ENCODE measurements at regions not wholly inside any gene's neighbourhood (a gene's known extent, or its start where the extent isn't known, plus 50 kb on each side); places are given as distances from the start of the nearest gene placed in this dataset.
A peak's percentile ranks its signal among the peaks of the same experiment; 100 is the strongest.
"Not testable (repeated sequence)": the region's sequence is repeated elsewhere in the genome, so short reads cannot be mapped to it uniquely, and the experiment has no call there.

DNA sequence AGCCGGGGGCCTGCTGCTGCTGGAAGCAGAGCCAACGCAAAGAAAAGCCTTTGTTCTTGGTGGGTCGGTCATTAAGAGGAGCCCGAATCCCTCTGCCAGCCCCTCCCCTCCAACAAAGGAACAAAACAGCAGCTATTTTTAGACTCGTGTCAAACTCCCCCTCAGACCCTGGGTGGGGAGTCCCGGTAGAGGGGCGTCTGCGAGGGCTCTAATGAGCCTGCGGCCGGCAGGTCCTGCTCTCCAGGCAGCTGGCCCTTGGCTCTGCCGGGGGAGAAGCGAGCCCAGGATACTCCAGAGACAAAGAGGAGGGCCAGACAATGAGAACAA lies 114.0 kb downstream of the LHX2 start:
- DNase-seq (ENCODE audit: low spot score) = no peak

DNA sequence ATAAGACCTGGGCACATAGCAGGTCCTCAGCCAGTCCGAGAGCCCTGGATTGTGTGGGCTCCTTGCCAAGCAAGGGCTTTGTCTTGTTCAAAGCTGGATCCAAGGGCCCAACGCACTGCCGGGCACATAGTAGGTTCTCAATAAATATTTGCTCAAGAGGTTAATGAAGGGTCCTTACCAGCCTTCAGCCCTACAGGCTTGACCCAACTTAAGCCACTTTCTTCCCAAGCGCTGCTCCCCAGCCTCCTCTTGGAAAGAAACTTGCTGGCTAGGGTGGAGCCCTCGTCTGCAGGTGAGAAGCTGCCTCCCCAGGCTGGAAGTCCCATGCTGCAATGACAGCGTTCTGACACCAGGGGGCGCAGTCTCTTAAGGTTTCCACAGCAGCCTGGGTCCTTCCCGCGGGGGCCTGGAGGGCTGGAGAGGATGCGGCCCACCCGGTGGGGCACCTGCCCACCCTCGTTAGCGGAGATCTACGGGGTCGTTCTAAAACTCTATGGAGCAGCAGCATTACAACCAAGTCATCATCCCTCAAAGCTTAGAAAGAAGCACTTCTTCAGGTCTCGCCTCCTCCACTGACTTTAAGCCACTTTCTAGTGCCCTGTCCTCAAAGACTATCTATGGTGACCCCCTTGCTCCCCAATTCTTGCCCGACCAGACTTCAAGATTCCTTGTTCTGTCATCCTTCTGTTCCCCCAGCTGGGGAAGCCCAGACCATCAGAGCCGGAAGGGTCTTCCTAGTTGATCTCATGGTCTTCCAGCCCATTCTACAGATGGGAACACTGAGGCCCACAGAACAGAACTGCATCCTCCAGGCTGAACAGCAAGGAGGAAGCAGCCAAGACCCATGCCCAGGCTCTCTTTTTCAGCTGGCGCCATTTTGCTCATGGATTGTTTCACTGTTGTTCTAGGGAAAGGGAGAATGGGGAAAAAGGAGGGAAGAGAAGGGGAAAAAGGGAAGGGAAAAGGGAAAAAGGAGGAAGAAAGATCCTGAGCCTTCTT lies 115.4 kb downstream of the LHX2 start:
- peak; percentile 83 for DNase-seq (ENCODE audit: low spot score)

DNA sequence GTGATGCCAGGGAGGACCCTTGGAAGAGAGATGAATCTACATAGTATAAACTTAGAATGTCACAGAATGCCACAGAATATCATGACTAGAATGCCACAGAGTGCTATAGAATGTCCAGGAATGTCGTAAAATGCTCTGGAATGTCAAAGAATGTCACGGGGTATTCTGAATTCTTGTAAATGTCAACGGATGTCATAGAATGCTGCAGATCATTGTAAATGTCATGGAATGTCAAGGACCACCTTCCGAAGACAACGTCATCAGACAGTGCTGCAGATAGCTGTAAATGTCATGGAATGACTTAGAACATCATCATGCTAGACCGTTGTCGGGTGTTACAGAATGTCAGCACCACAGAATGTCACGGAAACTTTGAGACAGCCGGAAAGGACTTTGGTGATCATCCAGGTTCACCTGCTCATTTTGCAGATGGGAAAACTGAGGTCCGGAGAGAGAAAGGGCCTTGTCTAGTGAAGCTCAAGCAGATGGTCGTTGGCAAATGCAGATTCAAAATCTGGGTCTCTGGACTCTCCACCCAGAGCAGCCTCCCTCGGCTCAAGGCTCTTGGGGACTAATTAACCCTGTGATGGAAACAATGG lies 117.1 kb downstream of the LHX2 start:
- DNase-seq (ENCODE audit: low spot score) = no peak

DNA sequence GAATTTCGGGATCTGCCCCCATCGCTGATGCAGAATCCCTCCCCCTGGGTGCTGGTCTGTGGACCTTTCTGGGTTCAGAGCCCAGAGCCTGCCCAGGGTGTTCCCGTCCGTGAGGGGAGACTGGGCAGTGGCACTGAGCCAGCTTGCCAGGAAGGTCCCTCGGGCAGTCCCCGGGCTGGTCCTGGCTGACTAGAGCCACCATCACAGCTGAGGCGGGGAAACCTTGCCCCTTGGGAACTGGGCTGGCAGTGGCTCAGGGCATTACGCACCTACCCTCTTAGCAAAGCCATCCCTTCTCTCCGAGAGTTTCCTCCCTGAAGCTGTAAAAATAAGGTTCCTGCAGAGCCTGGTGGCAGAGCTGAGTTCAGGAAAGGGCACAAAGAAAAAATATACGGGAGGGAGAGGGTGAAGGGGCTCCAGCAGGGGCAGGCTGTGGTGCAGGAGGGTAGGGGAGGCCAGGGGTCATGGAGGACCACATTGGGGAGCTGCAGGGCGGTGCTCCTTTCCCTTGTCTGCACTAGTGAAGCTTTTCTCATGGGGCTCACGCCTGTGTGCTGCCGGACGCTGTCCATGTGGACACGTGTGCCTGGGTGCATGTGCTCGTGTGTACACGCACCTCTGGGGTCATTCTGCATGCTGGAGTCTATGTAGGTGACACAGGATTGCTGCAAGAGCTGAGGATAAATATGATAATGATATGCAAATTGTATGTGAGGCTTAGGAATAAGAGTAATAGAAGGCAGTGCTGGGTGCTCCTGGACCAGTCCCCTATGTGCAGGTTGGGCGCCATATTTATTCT lies 118.9 kb downstream of the LHX2 start:
- DNase-seq (ENCODE audit: low spot score) = no peak

DNA sequence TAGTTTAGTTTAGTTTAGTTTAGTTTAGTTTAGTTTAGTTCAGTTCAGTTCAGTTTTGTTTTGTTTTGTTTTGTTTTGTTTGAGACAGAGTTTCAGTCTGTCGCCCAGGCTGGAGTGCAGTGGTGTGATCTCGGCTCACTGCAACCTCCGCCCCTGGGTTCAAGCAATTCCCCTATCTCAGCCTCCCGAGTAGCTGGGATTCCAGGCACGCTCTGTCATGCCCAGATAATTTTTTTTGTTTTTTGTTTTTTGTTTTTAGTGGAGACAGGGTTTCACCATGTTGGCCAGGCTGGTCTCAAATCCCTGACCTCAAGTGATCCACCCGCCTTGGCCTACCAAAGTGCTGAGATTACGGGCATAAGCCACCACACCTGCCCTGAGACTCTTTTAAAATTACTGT lies 120.0 kb downstream of the LHX2 start:
- not testable (repeated sequence) for DNase-seq (ENCODE audit: low spot score)

DNA sequence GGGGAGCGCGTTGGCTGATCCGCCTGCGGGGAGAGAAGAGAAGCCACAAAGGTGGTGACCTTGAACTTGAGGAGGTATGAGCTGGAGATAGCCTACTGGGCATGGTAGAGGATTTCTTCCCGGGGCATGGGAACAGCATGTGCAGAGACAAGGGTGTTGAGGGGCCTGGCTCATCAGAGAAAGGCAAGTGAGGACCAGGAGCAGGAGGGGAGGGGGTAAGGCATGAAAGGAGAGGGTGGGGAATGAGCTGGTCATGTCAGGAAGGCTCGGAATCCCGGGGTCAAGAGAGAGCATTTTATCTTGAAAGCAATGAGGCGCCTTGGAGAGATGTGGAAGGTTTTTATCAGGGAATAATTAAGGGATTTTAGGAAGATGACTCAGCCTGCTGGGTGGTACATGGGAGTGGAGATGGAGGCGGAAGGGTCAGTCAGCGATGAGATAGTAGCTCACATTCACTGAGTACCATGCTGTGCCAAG lies 121.1 kb downstream of the LHX2 start:
- no peak for DNase-seq (ENCODE audit: low spot score)

DNA sequence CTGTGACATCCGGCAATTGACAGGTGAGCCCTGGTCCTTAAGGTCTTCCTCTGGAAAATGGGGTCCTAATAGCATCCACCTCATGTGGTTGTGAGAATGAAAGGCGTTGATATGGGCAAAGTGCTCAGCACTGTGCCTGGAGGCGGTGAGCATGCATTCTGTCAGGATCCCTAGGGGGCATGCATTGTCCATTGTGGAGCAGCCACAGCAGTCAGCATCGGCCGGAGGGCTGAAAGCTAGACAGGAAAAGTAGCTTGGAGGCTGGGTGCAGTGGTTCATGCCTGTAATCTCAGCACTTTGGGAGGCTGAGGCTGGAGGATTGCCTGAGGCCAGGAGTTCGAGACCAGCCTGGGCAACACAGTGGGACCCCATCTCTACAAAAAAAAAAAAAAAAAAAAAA lies 122.2 kb downstream of the LHX2 start:
- peak; percentile 82 for DNase-seq (ENCODE audit: low spot score)

DNA sequence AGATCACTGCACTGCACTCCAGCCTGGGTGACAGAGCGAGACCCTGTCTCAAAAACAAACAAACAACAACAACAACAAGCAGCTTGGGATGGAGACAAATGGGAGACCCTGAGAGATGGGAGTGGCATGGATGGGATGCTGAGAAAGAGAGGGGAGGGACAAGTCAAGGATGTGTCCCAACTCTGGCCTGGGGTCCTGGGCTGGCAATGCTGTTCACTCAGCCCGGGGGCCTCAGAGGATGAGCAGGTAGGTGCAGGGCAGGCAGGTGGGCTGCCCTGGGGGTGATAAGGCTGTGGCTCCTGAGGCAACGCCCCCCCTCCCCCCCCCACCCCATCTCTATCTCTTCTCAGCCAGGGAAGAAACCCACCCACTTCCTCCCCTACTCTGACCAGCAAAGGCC lies 123.0 kb downstream of the LHX2 start:
- no peak for DNase-seq (ENCODE audit: low spot score)

DNA sequence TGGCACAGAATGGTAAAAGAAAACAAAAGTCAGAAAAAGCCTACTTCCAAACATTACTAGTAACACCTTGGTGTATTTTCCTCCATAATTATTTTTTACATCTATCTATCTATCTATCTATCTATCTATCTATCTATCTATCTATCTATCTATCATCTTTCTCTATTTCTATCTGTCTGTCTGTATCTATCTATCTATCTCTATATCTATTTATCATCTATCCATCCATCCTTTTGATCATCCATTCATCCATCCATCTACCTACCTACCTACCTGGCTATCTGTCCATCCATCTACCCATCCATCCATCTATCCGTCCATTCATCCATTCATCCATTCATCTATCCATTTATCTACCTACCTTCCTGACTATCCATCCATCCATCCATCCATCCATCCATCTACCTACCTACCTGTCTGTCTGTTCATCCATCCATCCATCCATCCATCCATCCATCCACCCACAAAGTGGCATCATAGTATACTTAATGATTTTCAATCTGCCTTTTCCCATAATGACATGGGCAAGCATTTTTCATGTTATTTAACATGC lies 121.9 kb upstream of the NEK6 start:
- no peak for DNase-seq (ENCODE audit: low spot score)

DNA sequence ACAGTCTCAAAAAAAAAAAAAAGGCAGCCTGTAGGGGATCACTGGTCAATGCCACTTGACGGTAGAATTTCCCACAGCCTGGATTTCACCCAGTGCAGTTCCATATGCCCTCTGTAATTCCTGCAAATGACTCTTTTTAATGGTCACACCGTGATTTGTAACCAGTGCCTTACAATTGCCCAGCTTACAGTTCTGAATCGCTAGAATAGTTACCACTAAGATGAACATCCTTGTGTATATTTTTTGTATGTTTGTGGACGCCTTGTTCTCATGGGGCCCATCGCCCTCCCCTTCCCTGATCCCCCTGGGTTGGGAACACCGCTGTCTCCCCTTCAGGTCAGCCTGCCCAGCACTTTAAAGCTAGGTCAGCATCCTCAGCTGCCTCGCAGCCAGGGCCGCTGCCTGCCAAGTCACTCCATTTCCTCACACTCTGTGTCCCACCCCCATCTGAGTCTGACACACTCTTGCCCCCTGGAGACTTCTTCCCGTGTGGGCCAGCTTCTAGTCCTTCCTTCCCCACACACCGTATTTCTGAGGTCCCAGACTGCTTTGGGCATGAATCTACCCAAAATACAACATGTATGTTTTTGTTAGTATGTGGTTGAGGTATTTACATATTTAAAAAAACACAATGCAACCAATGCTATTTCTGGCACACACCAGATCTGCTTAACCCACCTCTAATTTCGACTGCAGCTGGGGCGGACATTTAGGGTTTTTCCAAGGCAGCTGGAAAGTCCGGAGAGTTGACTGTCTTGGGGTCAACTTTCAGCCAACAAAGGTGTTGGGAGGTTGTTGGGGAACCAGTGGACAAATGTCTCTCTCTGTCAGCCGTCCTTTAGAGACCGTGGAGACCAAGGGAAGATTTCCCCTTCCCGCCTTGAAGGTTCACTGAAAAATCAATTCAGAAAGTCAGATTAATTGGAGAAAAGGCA lies 120.5 kb upstream of the NEK6 start:
- no peak for DNase-seq (ENCODE audit: low spot score)

DNA sequence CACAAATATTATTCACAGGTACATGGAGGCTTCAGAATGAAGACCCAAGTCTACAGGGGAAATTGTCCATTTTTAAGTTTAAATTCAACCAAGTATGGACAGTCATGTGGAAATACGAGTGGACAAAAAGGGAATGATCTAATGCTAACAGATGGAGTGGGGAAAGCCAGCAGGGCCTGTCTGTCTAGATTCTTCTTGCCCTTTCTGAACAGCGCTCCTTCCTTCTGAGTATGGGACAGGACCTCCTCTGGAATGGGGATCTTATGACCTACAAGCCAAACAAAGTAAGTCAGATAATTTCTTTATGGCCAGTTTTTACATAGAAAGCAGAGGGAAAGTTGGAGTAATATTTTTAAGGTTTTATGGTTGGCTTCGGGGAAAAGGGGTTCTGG lies 119.8 kb upstream of the NEK6 start:
- no peak for DNase-seq (ENCODE audit: low spot score)

DNA sequence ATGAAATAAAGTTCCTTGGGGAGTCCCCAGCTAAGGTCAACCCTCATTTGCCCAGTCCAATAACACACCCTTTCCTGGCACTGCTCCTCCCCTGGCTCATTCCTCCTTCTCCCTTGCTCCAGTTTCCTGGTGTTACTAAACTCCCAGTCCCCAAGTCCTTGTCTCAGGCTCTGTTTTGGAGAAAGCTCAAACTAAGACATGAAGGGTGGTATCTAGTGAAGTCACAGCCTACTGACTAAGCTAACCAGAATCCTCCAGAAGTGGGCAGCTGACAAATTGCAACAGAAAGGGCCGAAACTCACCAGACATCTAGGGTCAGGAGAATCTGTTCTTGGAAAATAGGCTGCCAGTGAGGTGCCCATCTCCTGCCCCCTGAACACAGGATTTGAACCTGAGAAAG lies 118.7 kb upstream of the NEK6 start:
- DNase-seq (ENCODE audit: low spot score) = no peak

DNA sequence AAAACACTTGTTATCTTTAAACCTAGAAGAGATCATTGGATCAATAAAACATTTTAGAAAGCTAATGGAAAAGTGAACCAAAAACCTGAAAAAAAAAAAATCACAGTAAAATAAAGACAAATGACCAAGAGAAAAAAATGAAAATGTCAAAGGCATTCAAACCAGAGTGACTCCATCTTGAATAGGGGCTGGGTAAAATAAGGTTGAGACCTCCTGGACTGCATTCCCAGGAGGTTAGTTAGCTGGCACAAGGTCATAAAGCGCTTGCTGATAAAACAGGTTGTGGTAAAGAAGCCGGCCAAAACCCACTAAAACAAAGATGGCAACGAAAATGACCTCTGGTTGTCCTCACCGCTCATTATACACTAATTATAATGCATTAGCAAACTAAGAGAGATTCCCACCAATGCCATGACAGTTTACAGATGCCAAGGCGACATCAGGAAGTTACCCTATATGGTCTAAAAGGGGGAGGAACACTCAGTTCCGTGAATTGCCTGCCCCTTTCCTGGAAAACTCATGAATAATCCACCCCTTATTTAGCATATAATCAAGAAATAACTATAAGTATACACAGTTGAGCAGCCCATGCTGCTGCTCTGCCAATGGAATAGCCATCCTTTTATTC lies 116.7 kb upstream of the NEK6 start:
- DNase-seq (ENCODE audit: low spot score) = no peak

DNA sequence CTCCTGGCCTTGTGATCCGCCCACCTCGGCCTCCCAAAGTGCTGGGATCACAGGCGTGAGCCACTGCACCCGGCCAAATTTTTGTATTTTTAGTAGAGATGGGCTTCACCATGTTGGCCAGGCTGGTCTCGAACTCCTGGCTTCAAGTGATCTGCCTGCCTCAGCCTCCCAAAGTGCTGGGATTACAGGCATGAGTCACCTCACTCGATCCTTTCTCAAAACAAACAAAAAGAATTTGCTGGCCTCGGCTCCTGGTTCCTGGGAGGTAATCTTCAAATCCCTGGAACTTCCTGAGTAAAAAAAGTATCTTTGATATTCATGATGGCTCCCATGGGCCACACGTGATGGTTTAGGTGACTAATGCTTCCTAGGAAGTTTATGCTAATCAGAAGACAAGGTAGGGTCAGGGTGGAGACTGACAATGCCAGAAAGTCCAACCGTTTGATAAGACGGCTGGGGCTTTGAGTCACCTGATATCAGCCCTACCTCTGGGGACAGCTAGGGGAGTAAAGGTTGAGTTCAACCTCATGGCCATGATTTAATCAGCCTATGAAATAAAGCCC lies 113.1 kb upstream of the NEK6 start:
- not testable (repeated sequence) for DNase-seq (ENCODE audit: low spot score)

DNA sequence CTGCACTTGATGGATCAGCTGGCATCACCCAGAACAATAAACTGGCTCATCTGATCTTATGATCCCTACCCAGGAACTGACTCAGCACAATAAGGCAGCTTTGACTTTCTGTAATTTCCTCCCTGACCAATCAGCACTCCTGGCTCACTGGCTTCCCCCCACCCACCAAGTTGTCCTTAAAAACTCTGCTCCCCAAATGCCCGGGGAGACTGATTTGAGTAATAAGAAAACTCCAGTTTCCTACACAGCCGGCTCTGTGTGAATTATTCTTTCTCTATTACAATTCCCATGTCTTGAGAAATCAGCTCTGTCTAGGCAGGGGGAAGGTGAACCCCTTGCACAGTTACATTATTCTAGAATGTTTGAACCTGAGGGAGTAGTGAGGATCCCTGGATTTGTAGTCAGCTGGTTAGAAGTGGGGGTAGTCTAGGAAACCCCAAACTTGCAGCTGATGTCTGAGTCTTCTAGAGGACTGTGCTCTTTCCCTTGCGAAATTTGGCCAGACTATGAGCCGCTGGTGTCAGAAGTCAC lies 111.7 kb upstream of the NEK6 start:
- DNase-seq (ENCODE audit: low spot score) = no peak

DNA sequence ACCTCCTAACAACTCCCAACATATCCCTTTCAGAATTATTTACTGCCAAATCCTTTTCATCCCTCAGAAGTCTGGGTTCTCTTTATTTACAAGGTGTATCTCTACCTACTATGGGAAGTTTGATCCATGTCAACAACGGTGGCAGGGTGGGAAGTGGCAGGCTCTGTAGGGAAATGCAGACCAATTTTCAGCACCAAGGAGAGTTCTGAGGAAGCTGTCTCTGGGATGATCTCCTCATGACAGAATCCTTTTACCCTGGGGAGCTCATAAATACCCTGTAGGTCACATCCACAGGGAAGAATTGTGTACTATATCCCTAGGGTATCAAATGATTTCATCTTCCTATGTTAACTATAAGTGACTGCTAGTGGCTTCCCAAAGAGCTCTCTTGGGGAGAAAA lies 107.8 kb upstream of the NEK6 start:
- peak; percentile 36 for DNase-seq (ENCODE audit: low spot score)

DNA sequence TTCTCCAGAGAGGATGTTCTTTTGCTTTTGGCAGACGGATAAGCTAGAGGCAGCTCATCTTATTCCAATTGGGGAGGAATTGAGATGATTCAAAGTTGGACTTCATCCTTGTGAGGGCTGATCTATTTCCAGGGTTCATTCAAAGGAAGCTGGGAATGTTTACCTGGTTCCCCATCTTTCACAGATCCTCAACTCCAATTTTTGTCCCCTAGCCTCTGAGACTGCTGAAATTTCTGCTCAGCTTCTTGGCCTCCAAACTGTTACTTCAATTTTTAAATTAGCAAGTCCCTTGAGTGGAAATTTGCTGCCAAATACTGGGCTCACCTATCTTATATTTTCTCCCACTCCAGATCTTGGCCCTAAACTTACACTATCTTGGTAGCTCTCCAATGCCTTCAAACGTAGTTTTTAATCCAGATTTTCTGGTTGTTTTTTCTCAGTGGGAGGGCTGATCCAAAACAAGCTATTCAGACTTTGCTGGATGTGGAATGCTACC lies 93.9 kb upstream of the NEK6 start:
- no peak for DNase-seq (ENCODE audit: low spot score)

DNA sequence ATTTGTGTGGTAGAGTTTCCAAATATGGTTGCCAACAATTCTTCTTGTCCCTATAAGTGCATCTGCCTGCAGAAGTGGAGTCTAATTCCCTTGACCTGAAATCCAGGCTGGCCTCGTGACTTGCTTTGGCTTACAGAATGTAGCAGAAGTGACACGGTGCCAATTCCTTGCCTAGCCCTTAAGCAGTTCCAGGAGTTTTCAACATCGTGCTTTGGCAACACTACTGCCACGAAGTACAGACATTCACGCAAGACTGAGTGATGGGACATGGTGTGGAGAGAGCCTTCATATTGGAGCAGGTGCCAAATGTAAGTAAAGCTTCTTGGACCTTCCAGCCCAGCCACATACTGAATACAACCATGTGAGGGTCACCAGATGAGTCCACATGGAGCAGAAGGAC lies 92.9 kb upstream of the NEK6 start:
- DNase-seq (ENCODE audit: low spot score) = no peak

DNA sequence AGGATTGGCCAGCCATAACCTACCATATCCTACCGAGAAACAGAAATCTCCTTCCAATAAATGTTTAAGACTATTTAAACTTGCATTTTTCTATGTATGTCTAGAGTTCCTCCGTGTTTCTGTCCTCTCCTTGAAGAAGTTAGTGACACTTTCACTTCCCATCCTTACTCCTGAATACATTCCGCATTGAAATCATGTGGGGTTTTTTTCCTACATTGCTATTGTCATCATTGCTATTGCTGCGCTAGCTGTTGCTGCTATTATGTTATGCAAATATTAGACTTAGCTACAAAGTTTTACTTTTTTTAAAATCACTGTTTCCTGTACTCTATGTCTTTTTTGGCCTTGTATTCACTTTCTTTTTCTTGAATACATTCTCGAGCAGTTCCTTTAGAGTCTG lies 83.3 kb upstream of the NEK6 start:
- no peak for DNase-seq (ENCODE audit: low spot score)

DNA sequence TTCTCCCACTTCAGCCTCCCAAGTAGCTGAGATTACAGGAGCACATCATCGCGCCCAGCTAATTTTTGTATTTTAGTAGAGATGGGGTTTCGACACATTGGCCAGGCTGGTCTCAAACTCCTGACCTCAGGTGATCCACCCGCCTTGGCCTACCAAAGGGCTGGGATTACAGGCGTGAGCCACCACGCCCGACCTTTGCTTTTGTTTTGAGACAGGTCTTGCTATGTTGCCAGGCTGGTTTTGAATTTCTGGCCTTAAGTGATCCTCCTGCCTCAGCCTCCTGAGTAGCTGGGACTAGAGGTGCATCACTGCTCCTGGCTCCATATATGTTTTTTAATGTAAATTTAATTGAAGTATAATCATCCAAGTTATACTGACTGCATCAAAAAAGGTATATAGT lies 80.2 kb upstream of the NEK6 start:
- DNase-seq (ENCODE audit: low spot score) = not testable (repeated sequence)
